H1 (cell line): ENCODE measurements at regions not wholly inside any gene's neighbourhood (a gene's known extent, or its start where the extent isn't known, plus 50 kb on each side); places are given as distances from the start of the nearest gene placed in this dataset.

Experiments used
- CTCF ChIA-PET: fragments of 300-600 bp; sonication (Branson Sonifier 250); formaldehyde crosslinking; loops from one replicate; lab custom pipeline; 2021; ENCODE audit not compliant: partially characterized antibody; lab: Charles Lee
- POLR2A ChIA-PET: fragments of 300-600 bp; sonication (Branson Sonifier 250); formaldehyde crosslinking; loops from one replicate; lab custom pipeline; 2021; ENCODE audit warnings: inconsistent platforms; ENCODE audit not compliant: partially characterized antibody; lab: Charles Lee
- DNase-seq, 2 experiments: peaks; one replicate each; pipeline versions ENCODE4 v3.0.0 to v3.0.0-alpha.2; 2010 to 2022; ENCODE audit warnings: low spot score in 2 of 2, low read depth in 1 of 2, mixed read lengths in 1 of 2
- FAIRE-seq: peaks from 2 replicates; lab custom pipeline; 2011; peaks lifted over from hg19 to GRCh38; lab: Jason Lieb, UNC
- H2AFZ ChIP-seq: 2 replicates; pipeline ENCODE4 v1.8.1; 2012; ENCODE audit warnings: low read length, inconsistent platforms
- H2AK5ac ChIP-seq: 2 replicates; pipeline ENCODE4 v1.6.1; 2013; ENCODE audit warnings: low read depth, low read length
- H2BK120ac ChIP-seq: replicated peaks from 2 replicates; pipeline ENCODE3; 2013; ENCODE audit warnings: low read depth, low read length, inconsistent platforms
- H2BK12ac ChIP-seq: 2 replicates; pipeline ENCODE4 v1.6.1; 2013; ENCODE audit warnings: low read depth, low read length
- H2BK15ac ChIP-seq: 2 replicates; pipeline ENCODE4 v1.6.1; 2013; ENCODE audit warnings: low read length
- H2BK20ac ChIP-seq: 2 replicates; pipeline ENCODE4 v1.6.1; 2013; ENCODE audit warnings: low read length
- H2BK5ac ChIP-seq: 2 replicates; pipeline ENCODE4 v1.6.1; 2013; ENCODE audit warnings: low read depth, low read length
- H3K14ac ChIP-seq: 2 replicates; pipeline ENCODE4 v1.6.1; 2013; ENCODE audit warnings: inconsistent platforms; ENCODE audit not compliant: insufficient read length
- H3K18ac ChIP-seq: 2 replicates; pipeline ENCODE4 v1.6.1; 2013; ENCODE audit warnings: low read length; ENCODE audit errors: extremely low read depth
- H3K23ac ChIP-seq: 2 replicates; pipeline ENCODE4 v1.6.1; 2013; ENCODE audit warnings: inconsistent platforms; ENCODE audit not compliant: insufficient read length
- H3K23me2 ChIP-seq: 2 replicates; pipeline ENCODE4 v1.6.1; 2013; ENCODE audit warnings: low read depth, low read length
- H3K27ac ChIP-seq: 2 replicates; pipeline ENCODE4 v1.6.1; 2011; ENCODE audit warnings: low read depth, low read length, inconsistent platforms
- H3K27me3 ChIP-seq, 4 experiments: replicated peaks in 1 of 4; 1 replicate in 1 of 4; 2 replicates in 3 of 4; pipeline versions ENCODE4 v1.6.1 to v1.8.1; 2011 to 2013; ENCODE audit warnings: low read length in 3 of 4, mild to moderate bottlenecking in 3 of 4, inconsistent platforms in 2 of 4, mixed read lengths in 2 of 4, moderate library complexity in 1 of 4; ENCODE audit not compliant: control insufficient read depth in 3 of 4, insufficient read depth in 3 of 4; ENCODE audit errors: extremely low read depth in 1 of 4
- H3K36me3 ChIP-seq, 4 experiments: 2 replicates each; pipeline versions ENCODE4 v1.6.1 to v1.8.1; 2011 to 2013; ENCODE audit warnings: mild to moderate bottlenecking in 4 of 4, low read length in 3 of 4, moderate library complexity in 2 of 4, control low read depth in 1 of 4, inconsistent platforms in 1 of 4; ENCODE audit not compliant: insufficient read depth in 4 of 4, control insufficient read depth in 2 of 4
- H3K4ac ChIP-seq: replicated peaks from 2 replicates; pipeline ENCODE3; 2013; ENCODE audit warnings: low read length, low read depth, mixed read lengths, inconsistent platforms; ENCODE audit not compliant: insufficient read length
- H3K4me1 ChIP-seq, 4 experiments: replicated peaks in 1 of 4; 1 replicate in 1 of 4; 2 replicates in 3 of 4; pipeline versions ENCODE4 v1.6.1 to v1.8.1; 2011 to 2013; ENCODE audit warnings: low read length in 3 of 4, inconsistent platforms in 2 of 4, mixed read lengths in 1 of 4; ENCODE audit not compliant: insufficient read depth in 4 of 4, control insufficient read depth in 3 of 4
- H3K4me2 ChIP-seq, 2 experiments: 2 replicates each; pipeline versions ENCODE4 v1.6.1 to v1.8.1; 2011 to 2013; ENCODE audit warnings: low read depth in 2 of 2, low read length in 2 of 2, control low read depth in 1 of 2, inconsistent platforms in 1 of 2, mild to moderate bottlenecking in 1 of 2; ENCODE audit not compliant: insufficient read depth in 1 of 2
- H3K4me3 ChIP-seq, 4 experiments: fragments of 200-600, 300-600 bp in 1 of 4; sonication (generic), shearing (Covaris generic), sonication (Bioruptor Twin) in 1 of 4; 2 replicates each; pipeline versions ENCODE4 v1.5.1 to v1.8.1; 2011 to 2016; ENCODE audit warnings: low read length in 4 of 4, low read depth in 3 of 4, control low read depth in 2 of 4, inconsistent platforms in 2 of 4, mild to moderate bottlenecking in 2 of 4, mixed read lengths in 1 of 4, moderate library complexity in 1 of 4; ENCODE audit not compliant: insufficient read depth in 2 of 4; ENCODE audit errors: extremely low read depth in 1 of 4
- H3K56ac ChIP-seq: replicated peaks from 2 replicates; pipeline ENCODE3; 2013; ENCODE audit warnings: low read depth, mild to moderate bottlenecking, mixed read lengths, low read length, inconsistent platforms; ENCODE audit not compliant: insufficient read length
- H3K79me1 ChIP-seq: 2 replicates; pipeline ENCODE4 v1.6.1; 2013; ENCODE audit warnings: low read depth, low read length, control low read depth
- H3K79me2 ChIP-seq, 2 experiments: 2 replicates each; pipeline versions ENCODE4 v1.6.1 to v1.8.1; 2012 to 2013; ENCODE audit warnings: low read length in 2 of 2, mild to moderate bottlenecking in 2 of 2, inconsistent platforms in 1 of 2; ENCODE audit not compliant: insufficient read depth in 2 of 2, control insufficient read depth in 1 of 2
- H3K9ac ChIP-seq, 4 experiments: replicated peaks in 1 of 4; 1 replicate in 1 of 4; 2 replicates in 3 of 4; pipeline versions ENCODE4 v1.6.1 to v1.8.1; 2011 to 2013; ENCODE audit warnings: low read depth in 3 of 4, low read length in 3 of 4, control low read depth in 2 of 4, mild to moderate bottlenecking in 2 of 4, moderate library complexity in 2 of 4, inconsistent platforms in 1 of 4; ENCODE audit errors: extremely low read depth in 1 of 4
- H3K9me3 ChIP-seq, 2 experiments: 2 replicates each; pipeline versions ENCODE4 v1.6.1 to v1.8.1; 2012 to 2013; ENCODE audit warnings: mild to moderate bottlenecking in 2 of 2, moderate library complexity in 2 of 2, control low read depth in 1 of 2, inconsistent platforms in 1 of 2, low read depth in 1 of 2, low read length in 1 of 2, mixed read lengths in 1 of 2; ENCODE audit not compliant: insufficient read depth in 2 of 2
- H4K20me1 ChIP-seq, 2 experiments: replicated peaks in 1 of 2; 2 replicates each; pipeline versions ENCODE3 to v1.8.1; 2011 to 2013; ENCODE audit warnings: inconsistent platforms in 2 of 2, low read length in 2 of 2, mild to moderate bottlenecking in 1 of 2; ENCODE audit not compliant: insufficient read depth in 2 of 2, control insufficient read depth in 1 of 2
- H4K5ac ChIP-seq: 2 replicates; pipeline ENCODE4 v1.6.1; 2013; ENCODE audit warnings: low read length, low read depth, mixed read lengths, inconsistent platforms; ENCODE audit not compliant: insufficient read length
- H4K8ac ChIP-seq: 2 replicates; pipeline ENCODE4 v1.8.0; 2013; ENCODE audit warnings: mild to moderate bottlenecking, moderate library complexity, low read length, inconsistent platforms; ENCODE audit not compliant: insufficient read depth; ENCODE audit errors: extremely low read depth
- H4K91ac ChIP-seq: replicated peaks from 2 replicates; pipeline ENCODE3; 2013; ENCODE audit warnings: low read length, mixed read lengths, inconsistent platforms; ENCODE audit not compliant: insufficient read length
- BACH1 ChIP-seq: IDR thresholded peaks from 2 replicates; pipeline ENCODE4 v1.6.1; 2012; ENCODE audit warnings: low read length, improper control_type of control experiment
- BCL11A ChIP-seq, 2 experiments: IDR thresholded peaks; one replicate each; pipeline ENCODE4 v1.6.1; 2011; ENCODE audit warnings: low read depth in 2 of 2, low read length in 2 of 2, mild to moderate bottlenecking in 2 of 2
- CTCF ChIP-seq, 3 experiments: IDR thresholded peaks; 1 replicate in 2 of 3; 2 replicates in 1 of 3; pipeline versions ENCODE4 v1.5.1 to v1.6.1; 2011; ENCODE audit warnings: low read length in 3 of 3, mild to moderate bottlenecking in 3 of 3, inconsistent platforms in 2 of 3, low read depth in 1 of 3, moderate library complexity in 1 of 3; ENCODE audit not compliant: insufficient read depth in 1 of 3; ENCODE audit errors: control extremely low read depth in 1 of 3
- EZH2 ChIP-seq: fragments of 200-600 bp; sonication (generic); IDR thresholded peaks from 2 replicates; pipeline ENCODE4 v1.7.1; 2012; ENCODE audit warnings: low read depth, mild to moderate bottlenecking, moderate library complexity, low read length, inconsistent platforms; ENCODE audit not compliant: severe bottlenecking
- RNF2 ChIP-seq: fragments of 200-900, 300-1000 bp; sonication (generic); IDR thresholded peaks from 2 replicates; pipeline ENCODE4 v1.7.1; 2016; ENCODE audit warnings: borderline replicate concordance, low read depth, mild to moderate bottlenecking, antibody characterized with exemption, low read length; ENCODE audit not compliant: poor library complexity, severe bottlenecking; ENCODE audit errors: missing control alignments
- SIX5 ChIP-seq: IDR thresholded peaks from 2 replicates; pipeline ENCODE4 v1.6.1; 2011; ENCODE audit warnings: mild to moderate bottlenecking, low read depth, low read length
- SP4 ChIP-seq: IDR thresholded peaks from 2 replicates; pipeline ENCODE4 v1.6.1; 2012; ENCODE audit warnings: low read length, inconsistent platforms
- SUZ12 ChIP-seq: fragments of 200-600 bp; sonication (generic); IDR thresholded peaks from 2 replicates; pipeline ENCODE4 v1.6.1; 2012; ENCODE audit warnings: mild to moderate bottlenecking, inconsistent platforms, low read length, moderate library complexity, mixed read lengths
- TAF7 ChIP-seq: optimal IDR thresholded peaks from 2 replicates; pipeline ENCODE3; 2011; ENCODE audit warnings: low read depth, mild to moderate bottlenecking, inconsistent platforms, low read length, moderate library complexity, borderline replicate concordance
- USF2 ChIP-seq: IDR thresholded peaks from 2 replicates; pipeline ENCODE4 v1.6.1; 2011; ENCODE audit warnings: low read length, improper control_type of control experiment
- ZNF274 ChIP-seq: IDR thresholded peaks from 2 replicates; pipeline ENCODE4 v1.7.0; 2012; ENCODE audit warnings: low read length, borderline replicate concordance; ENCODE audit errors: extremely low read depth
- WGBS, 2 experiments: shearing (Covaris generic) in 1 of 2; methylation state at CpG; one replicate each; pipeline versions ENCODE4 v1.1.6 to v1.1.7; 2013 to 2015; ENCODE audit warnings: low lambda C conversion rate in 2 of 2, mixed read lengths in 2 of 2, inconsistent platforms in 1 of 2, low coverage in 1 of 2, missing lambda C conversion rate in 1 of 2; ENCODE audit not compliant: insufficient replicate concordance in 2 of 2, insufficient coverage in 1 of 2, insufficient read length in 1 of 2; ENCODE audit errors: extremely low coverage in 1 of 2, missing lambda C conversion rate in 1 of 2; 5-methylcytosine and 5-hydroxymethylcytosine counted together

GRCh38 chr2:154638783-154639182 lies 59.7 kb upstream of the KCNJ3 start:
- WGBS, 2 experiments: 89% methylated on average over 1 of the region's 1 CpG; no CpG with 5 or more reads in 1 of the 2 experiments
- Histone ChIP-seq H2AK5ac (no peak overlapping the region), H4K91ac (no peak overlapping the region), H3K4me3 (no peak overlapping the region), H3K79me1 (no peaks in the 10 kb centered on the region), H3K9me3 (no peaks in the 10 kb centered on the region), H3K27me3 (no peaks in the 10 kb centered on the region), H3K9ac (no peak overlapping the region), H2AFZ (no peak overlapping the region), H3K14ac (no peak overlapping the region), H3K4me2 (no peak overlapping the region), H4K20me1 (no peaks in the 10 kb centered on the region), H4K5ac (no peak overlapping the region), H3K4ac (no peak overlapping the region), H3K79me2 (no peaks in the 10 kb centered on the region), H3K4me1 (peaks cover 0 to 3% (median 1%) of the 10 kb centered on the region in 4 experiments; a peak in 2 of 7 replicates), H3K23me2 (no peaks in the 10 kb centered on the region), H3K23ac (no peak overlapping the region), H2BK120ac (no peak overlapping the region), H3K27ac (no peak overlapping the region), H2BK15ac (no peak overlapping the region), H3K18ac (no peak overlapping the region), H2BK12ac (no peak overlapping the region), H3K36me3 (no peaks in the 10 kb centered on the region), H2BK5ac (no peak overlapping the region), H2BK20ac (no peak overlapping the region), H3K56ac (no peak overlapping the region), H4K8ac (no peak overlapping the region)
- TF ChIP-seq RNF2: no peak
- TF ChIP-seq EZH2: no peak
- no peak for TF ChIP-seq BCL11A (IDR thresholded peaks at IDR 0.05; ENCODE audit: low read depth in 2 of 2, low read length in 2 of 2)
- TF ChIP-seq SP4: no peak
- no peak for TF ChIP-seq SIX5
- no peak for TF ChIP-seq CTCF (IDR thresholded peaks at IDR 0.05; ENCODE audit: control extremely low read depth in 1 of 3, insufficient read depth in 1 of 3, low read depth in 1 of 3, low read length in 3 of 3)
- TF ChIP-seq TAF7: no peak
- TF ChIP-seq SUZ12: no peak
- no peak for TF ChIP-seq ZNF274
- TF ChIP-seq BACH1: no peak
- no peak for TF ChIP-seq USF2
- ChIA-PET CTCF (interaction anchor here (0.6 to 1.3 kb wide), 2 partner anchors 14 to 1083 kb away, joined by 3 to 5 read pairs; no protein-coding TSS in a partner anchor), POLR2A (no interaction called here)
- FAIRE-seq (no peak), DNase-seq (no peak)
